Lung (tissue), 11 donors: ENCODE measurements at regions not wholly inside any gene's neighbourhood (a gene's known extent, or its start where the extent isn't known, plus 50 kb on each side); places are given as distances from the start of the nearest gene placed in this dataset.

Experiments
- ATAC-seq: fragments of 200-7000 bp; cut with Tn5 transposase; one replicate; pipeline ENCODE4 v1.9.1; 2020; ENCODE audit warnings: moderate number of reproducible peaks; ENCODE audit not compliant: insufficient read depth, low FRiP score
- DNase-seq, 3 donors: peaks; one replicate each; pipeline ENCODE4 v3.0.0-alpha.2; 2013 to 2017
- H3K27ac ChIP-seq, 2 donors: one replicate each; pipeline ENCODE4 v1.5.1; 2013; ENCODE audit warnings: mild to moderate bottlenecking in 2 of 2, moderate library complexity in 2 of 2, control low read depth in 1 of 2, inconsistent platforms in 1 of 2, low read depth in 1 of 2, low read length in 1 of 2
- H3K27me3 ChIP-seq, 3 donors: one replicate each; pipeline ENCODE4 v1.5.1; 2013; ENCODE audit warnings: low read length in 2 of 3; ENCODE audit not compliant: control insufficient read depth in 3 of 3, insufficient read depth in 3 of 3
- H3K36me3 ChIP-seq, 4 donors: one replicate each; pipeline ENCODE4 v1.5.1; 2013; ENCODE audit warnings: low read length in 4 of 4, mild to moderate bottlenecking in 1 of 4, moderate library complexity in 1 of 4; ENCODE audit not compliant: control insufficient read depth in 4 of 4, insufficient read depth in 4 of 4
- H3K4me1 ChIP-seq, 5 donors: one replicate each; pipeline ENCODE4 v1.5.1; 2013; ENCODE audit warnings: low read length in 5 of 5, mild to moderate bottlenecking in 2 of 5, moderate library complexity in 1 of 5; ENCODE audit not compliant: control insufficient read depth in 5 of 5, insufficient read depth in 5 of 5
- H3K4me3 ChIP-seq: one replicate; pipeline ENCODE4 v1.5.1; 2013; ENCODE audit warnings: mild to moderate bottlenecking, control low read depth, moderate library complexity
- H3K9ac ChIP-seq, 2 donors: one replicate each; pipeline ENCODE4 v1.5.1; 2013; ENCODE audit warnings: low read length in 2 of 2, control low read depth in 1 of 2; ENCODE audit not compliant: insufficient read depth in 1 of 2
- H3K9me3 ChIP-seq, 4 donors: one replicate each; pipeline ENCODE4 v1.5.1; 2013; ENCODE audit warnings: low read length in 3 of 4, mild to moderate bottlenecking in 1 of 4, moderate library complexity in 1 of 4; ENCODE audit not compliant: control insufficient read depth in 4 of 4, insufficient read depth in 3 of 4
- CTCF ChIP-seq: IDR thresholded peaks from 2 replicates; pipeline ENCODE4 v1.5.1; 2012; ENCODE audit warnings: mild to moderate bottlenecking; ENCODE audit errors: control extremely low read depth, extremely low read depth
- WGBS, 2 donors: extraction: QIAGEN DNeasy Blood & Tissue Kit; methylation state at CpG; one replicate each; pipeline ENCODE4 v1.1.7; 2013; 5-methylcytosine and 5-hydroxymethylcytosine counted together
- donor health status: control.
- donor health status: control.
- donor health status: Bipolar disorder and iron deficiency.
- donor health status: healthy.
- donor health status: DM: yes; HTN: yes; CAD: no.

DNA sequence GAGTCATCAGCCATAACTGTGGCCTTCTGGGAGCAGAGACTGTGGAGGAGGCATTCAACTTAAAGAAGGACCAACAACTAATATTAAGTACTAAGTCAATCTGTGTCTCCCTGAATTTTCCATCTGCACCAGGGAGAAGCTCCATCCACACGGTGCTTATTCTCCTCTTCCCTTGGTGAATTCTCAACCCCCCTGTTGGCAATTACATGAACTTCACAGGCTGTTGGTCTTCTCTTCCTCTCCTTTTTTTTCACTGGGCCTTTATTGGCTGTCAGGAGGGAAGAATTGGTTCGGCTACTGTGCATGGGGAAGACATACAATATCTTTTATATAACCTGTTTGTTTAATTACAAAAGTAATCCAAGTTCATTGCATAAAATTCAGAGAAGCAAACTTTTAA lies 152.8 kb upstream of the IRX6 start:
- Histone ChIP-seq H3K36me3 (no peaks in the 10 kb centered on the region), H3K4me3 (no peak overlapping the region), H3K27ac (no peak overlapping the region), H3K9me3 (peaks cover 0 to 4% (median 0%) of the 10 kb centered on the region in 4 donors), H3K9ac (no peak overlapping the region), H3K27me3 (no peaks in the 10 kb centered on the region), H3K4me1 (no peaks in the 10 kb centered on the region)
- no peak for DNase-seq
- WGBS, 2 donors = 71 to 84% methylated on average over 2 of the region's 2 CpGs
- ATAC-seq = no peak
- TF ChIP-seq CTCF = no peak

DNA sequence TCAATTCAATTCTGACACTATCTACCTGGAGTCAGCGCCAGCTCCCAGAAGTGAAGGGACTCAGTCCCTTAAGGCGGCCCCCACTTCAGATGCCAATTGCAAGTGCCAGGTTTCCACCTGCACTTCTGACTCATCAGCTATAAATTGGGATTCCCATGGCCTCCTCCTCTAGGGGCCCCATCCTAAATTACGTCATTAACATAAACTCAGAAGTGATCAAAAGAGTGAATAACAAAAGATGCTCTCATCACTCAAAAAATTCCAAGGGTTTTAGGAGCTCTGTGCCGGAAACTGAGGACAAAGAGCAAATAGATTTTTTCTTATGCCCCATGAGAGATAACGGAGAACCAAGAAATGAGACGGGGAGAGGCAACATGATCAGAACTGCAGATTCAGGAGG lies 148.6 kb upstream of the IRX6 start:
- H3K4me3 ChIP-seq = no peak overlapping the region
- no peaks in the 10 kb centered on the region for H3K36me3 ChIP-seq
- peaks cover 0 to 6% (median 0%) of the 10 kb centered on the region in 5 donors for H3K4me1 ChIP-seq
- H3K27ac ChIP-seq = no peak overlapping the region
- no peak for TF ChIP-seq CTCF
- no peak for DNase-seq
- peaks cover 0 to 10% (median 0%) of the 10 kb centered on the region in 4 donors for H3K9me3 ChIP-seq
- WGBS, 2 donors = 88 to 91% methylated on average over 6 of the region's 6 CpGs
- H3K9ac ChIP-seq = no peak overlapping the region
- no peaks in the 10 kb centered on the region for H3K27me3 ChIP-seq
- no peak for ATAC-seq

GRCh38 chr16:55176901-55177300 lies 147.1 kb upstream of the IRX6 start:
- ATAC-seq = no peak
- no peak overlapping the region for H3K9ac ChIP-seq
- H3K27me3 ChIP-seq = no peaks in the 10 kb centered on the region
- peaks cover 0 to 10% (median 0%) of the 10 kb centered on the region in 4 donors for H3K9me3 ChIP-seq
- TF ChIP-seq CTCF = no peak
- peak in 1 of 3 donors; percentile 19 for DNase-seq
- no peak overlapping the region for H3K27ac ChIP-seq
- no peak overlapping the region for H3K4me3 ChIP-seq
- WGBS, 2 donors = 78 to 90% methylated on average over 3 of the region's 3 CpGs
- no peaks in the 10 kb centered on the region for H3K36me3 ChIP-seq
- peaks cover 0 to 6% (median 0%) of the 10 kb centered on the region in 5 donors for H3K4me1 ChIP-seq

DNA sequence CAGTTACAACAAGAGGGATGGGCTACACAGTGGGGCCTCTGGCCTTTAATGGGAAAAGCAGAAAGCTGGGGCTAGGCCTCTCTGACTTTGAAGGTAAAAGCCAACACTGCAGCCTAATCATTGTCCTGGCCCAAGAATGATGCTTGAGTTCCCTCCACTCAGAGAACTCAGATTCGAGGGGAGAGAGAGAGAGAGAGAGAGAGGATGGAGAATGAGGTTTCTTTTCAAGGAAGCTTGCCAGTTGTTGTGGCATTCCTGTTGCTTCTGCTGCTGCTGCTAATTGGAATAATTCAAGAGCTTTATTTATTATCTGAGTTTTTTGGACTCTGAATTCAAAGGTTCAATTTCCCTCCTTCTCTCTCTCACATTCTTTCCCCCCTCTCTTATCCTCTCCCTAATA lies 144.6 kb upstream of the IRX6 start:
- Histone ChIP-seq H3K27ac (no peak overlapping the region), H3K9me3 (peaks cover 0 to 6% (median 0%) of the 10 kb centered on the region in 4 donors), H3K4me3 (no peak overlapping the region), H3K36me3 (no peaks in the 10 kb centered on the region), H3K4me1 (peaks cover 0 to 6% (median 0%) of the 10 kb centered on the region in 5 donors), H3K27me3 (peaks cover 0 to 3% (median 2%) of the 10 kb centered on the region in 3 donors), H3K9ac (no peak overlapping the region)
- 42 to 75% methylated on average over 1 of the region's 1 CpG for WGBS, 2 donors
- TF ChIP-seq CTCF = no peak
- DNase-seq (peak in 2 of 3 donors; percentile 23 to 53), ATAC-seq (no peak)
